Pancreas (tissue), 10 donors: ENCODE measurements at regions not wholly inside any gene's neighbourhood (a gene's known extent, or its start where the extent isn't known, plus 50 kb on each side); places are given as distances from the start of the nearest gene placed in this dataset.
"Not testable (repeated sequence)": the region's sequence is repeated elsewhere in the genome, so short reads cannot be mapped to it uniquely, and the experiment has no call there.

Source experiments
- ATAC-seq, 4 donors: fragments of 200-7000 bp; cut with Tn5 transposase; one replicate each; pipeline versions ENCODE4 v1.8.0 to v1.9.1; 2020; ENCODE audit warnings: mild to moderate bottlenecking in 4 of 4, moderate library complexity in 4 of 4
- DNase-seq, 6 donors: peaks; one replicate each; pipeline ENCODE4 v3.0.0-alpha.2; 2020
- FAIRE-seq: peaks from 2 replicates; lab custom pipeline; 2012; peaks lifted over from hg19 to GRCh38; lab: Jason Lieb, UNC
- H3K27ac ChIP-seq, 4 donors: fragments of 200-600 bp; sonication (generic); 1 replicate in 3 of 4; 2 replicates in 1 of 4; pipeline versions ENCODE4 v1.5.0 to v1.8.0; 2020
- H3K27me3 ChIP-seq, 4 donors: fragments of 200-600 bp; one replicate each; pipeline ENCODE4 v1.8.0; 2021
- H3K36me3 ChIP-seq, 3 donors: fragments of 200-600 bp; sonication (generic) in 1 of 3; one replicate each; pipeline versions ENCODE4 v1.5.0 to v1.8.0; 2020 to 2021
- H3K4me1 ChIP-seq, 3 donors: fragments of 200-600 bp; one replicate each; pipeline ENCODE4 v1.8.0; 2021
- H3K4me3 ChIP-seq, 4 donors: fragments of 200-600 bp; sonication (generic) in 2 of 4; one replicate each; pipeline versions ENCODE4 v1.5.0 to v1.8.0; 2020 to 2021
- H3K9me3 ChIP-seq, 4 donors: fragments of 200-600 bp; one replicate each; pipeline ENCODE4 v1.8.0; 2021
- WGBS, 2 donors: extraction: QIAGEN DNeasy Blood & Tissue Kit; methylation state at CpG; one replicate each; pipeline ENCODE4 v1.1.7; 2013; 5-methylcytosine and 5-hydroxymethylcytosine counted together
- intact Hi-C, 3 donors: fragments of 100-400 bp; cut with DNase I; formaldehyde crosslinking; loops; one replicate each; pipeline versions ENCODE4 v1.11.1 to v1.14.2; 2022
- TF ChIP-seq, protein P1 (sequence below), 4 donors: fragments of 200-600 bp; sonication (generic) in 3 of 4; IDR thresholded peaks; one replicate each; pipeline versions ENCODE4 v1.5.0 to v1.8.0; 2021; ENCODE audit warnings: antibody characterized with exemption in 4 of 4
- donor health status: healthy with polysubstance abuse.
- donor health status: DM: no; HTN: no; CAD: no; lungs with moderate emphysema.
- donor health status: DM: no; HTN: no; CAD: no.
- donor health status: control.
- donor health status: control.
- donor health status: Bipolar disorder and iron deficiency.
- donor health status: DM: yes; HTN: yes; CAD: no.
- donor health status: DM: no; HTN: no; CAD: no.
- donor health status: DM: no; HTN: no; CAD: no.
- donor health status: DM: yes; HTN: yes; CAD: no.

GRCh38 chr2:55779459-55780421 is 86.1 kb upstream of the PNPT1 start:
- Histone ChIP-seq H3K36me3 (no peaks in the 10 kb centered on the region), H3K9me3 (no peaks in the 10 kb centered on the region), H3K27ac (no peak overlapping the region), H3K4me1 (no peaks in the 10 kb centered on the region), H3K27me3 (no peaks in the 10 kb centered on the region), H3K4me3 (no peak overlapping the region)
- DNase-seq, result no peak
- peak in 1 of 4 donors; percentile 39 for ATAC-seq
- no peak for FAIRE-seq
- 66 to 67% methylated on average over 7 of the region's 7 CpGs for WGBS, 2 donors
- TF ChIP-seq, protein P1, sequence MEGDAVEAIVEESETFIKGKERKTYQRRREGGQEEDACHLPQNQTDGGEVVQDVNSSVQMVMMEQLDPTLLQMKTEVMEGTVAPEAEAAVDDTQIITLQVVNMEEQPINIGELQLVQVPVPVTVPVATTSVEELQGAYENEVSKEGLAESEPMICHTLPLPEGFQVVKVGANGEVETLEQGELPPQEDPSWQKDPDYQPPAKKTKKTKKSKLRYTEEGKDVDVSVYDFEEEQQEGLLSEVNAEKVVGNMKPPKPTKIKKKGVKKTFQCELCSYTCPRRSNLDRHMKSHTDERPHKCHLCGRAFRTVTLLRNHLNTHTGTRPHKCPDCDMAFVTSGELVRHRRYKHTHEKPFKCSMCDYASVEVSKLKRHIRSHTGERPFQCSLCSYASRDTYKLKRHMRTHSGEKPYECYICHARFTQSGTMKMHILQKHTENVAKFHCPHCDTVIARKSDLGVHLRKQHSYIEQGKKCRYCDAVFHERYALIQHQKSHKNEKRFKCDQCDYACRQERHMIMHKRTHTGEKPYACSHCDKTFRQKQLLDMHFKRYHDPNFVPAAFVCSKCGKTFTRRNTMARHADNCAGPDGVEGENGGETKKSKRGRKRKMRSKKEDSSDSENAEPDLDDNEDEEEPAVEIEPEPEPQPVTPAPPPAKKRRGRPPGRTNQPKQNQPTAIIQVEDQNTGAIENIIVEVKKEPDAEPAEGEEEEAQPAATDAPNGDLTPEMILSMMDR (IDR thresholded peaks at IDR 0.05), result no peak
- intact Hi-C loops, result loop anchor here in 1 of 3 donors (10.0 kb wide), 1 partner anchor 175 kb away; no protein-coding TSS in a partner anchor

- Histone ChIP-seq H3K4me3 (no peak overlapping the region), H3K27ac (no peak overlapping the region), H3K36me3 (no peaks in the 10 kb centered on the region), H3K27me3 (no peaks in the 10 kb centered on the region), H3K4me1 (peaks cover 0 to 3% (median 0%) of the 10 kb centered on the region in 3 donors), H3K9me3 (no peaks in the 10 kb centered on the region)
- DNase-seq (no peak), FAIRE-seq (no peak), ATAC-seq (no peak)
- TF ChIP-seq, protein P1 (IDR thresholded peaks at IDR 0.05), result no peak
- WGBS, 2 donors, result 89 to 90% methylated on average over 3 of the region's 3 CpGs
- intact Hi-C loops, result loop anchor here in 1 of 3 donors (10.0 kb wide), 1 partner anchor 178 kb away; no protein-coding TSS in a partner anchor
Measured at GRCh38 chr2:55776966-55777365, 83.3 kb upstream of the PNPT1 start.

- no peak for ATAC-seq
- TF ChIP-seq, protein P1 (IDR thresholded peaks at IDR 0.05), result no peak
- Histone ChIP-seq H3K36me3 (no peaks in the 10 kb centered on the region), H3K4me1 (peaks cover 0 to 7% (median 0%) of the 10 kb centered on the region in 3 donors), H3K27me3 (no peaks in the 10 kb centered on the region), H3K4me3 (no peak overlapping the region), H3K27ac (no peak overlapping the region), H3K9me3 (no peaks in the 10 kb centered on the region)
- no peak for FAIRE-seq
- intact Hi-C loops, result loop anchor here in 1 of 3 donors (10.0 kb wide), 1 partner anchor 178 kb away; no protein-coding TSS in a partner anchor
- DNase-seq, result no peak
- 75 to 79% methylated on average over 2 of the region's 2 CpGs for WGBS, 2 donors
Measured at GRCh38 chr2:55776479-55776878, 82.8 kb upstream of the PNPT1 start.

GRCh38 chr2:55775828-55776227 is 82.2 kb upstream of the PNPT1 start:
- DNase-seq, result no peak
- no peak for FAIRE-seq
- H3K4me3 ChIP-seq, result no peak overlapping the region
- no peak overlapping the region for H3K27ac ChIP-seq
- no peaks in the 10 kb centered on the region for H3K9me3 ChIP-seq
- peaks cover 0 to 7% (median 0%) of the 10 kb centered on the region in 3 donors for H3K4me1 ChIP-seq
- ATAC-seq, result no peak
- WGBS, 2 donors, result 60 to 65% methylated on average over 4 of the region's 4 CpGs
- TF ChIP-seq, protein P1 (IDR thresholded peaks at IDR 0.05), result no peak
- intact Hi-C loops, result loop anchor here in 1 of 3 donors (10.0 kb wide), 1 partner anchor 179 kb away; no protein-coding TSS in a partner anchor
- H3K27me3 ChIP-seq, result no peaks in the 10 kb centered on the region
- H3K36me3 ChIP-seq, result no peaks in the 10 kb centered on the region

GRCh38 chr2:55773651-55774050 is 80.0 kb upstream of the PNPT1 start:
- 87% methylated on average over 18 of the region's 31 CpGs; no CpG with 5 or more reads in 1 of the 2 donors for WGBS, 2 donors
- ATAC-seq, H3K4me1 ChIP-seq, H3K9me3 ChIP-seq, DNase-seq, H3K27me3 ChIP-seq, H3K36me3 ChIP-seq, H3K4me3 ChIP-seq, FAIRE-seq, H3K27ac ChIP-seq: not testable (repeated sequence)
- intact Hi-C loops, result loop anchor here in 1 of 3 donors (10.0 kb wide), 1 partner anchor 181 kb away; no protein-coding TSS in a partner anchor
